Panc1 (cell line): ENCODE measurements at regions not wholly inside any gene's neighbourhood (a gene's known extent, or its start where the extent isn't known, plus 50 kb on each side); places are given as distances from the start of the nearest gene placed in this dataset.

Experiments
- ATAC-seq: fragments of 200-7000 bp; cut with Tn5 transposase; 2 replicates; pipeline ENCODE4 v1.9.1; 2020; ENCODE audit warnings: mild to moderate bottlenecking, moderate library complexity
- BruUV-seq: library from RNA; stranded (reverse); fragments of 400-500 nt; replicated peaks from 2 replicates; lab custom pipeline; 2021; lab: Mats Ljungman, UMichigan
- CTCF ChIA-PET: fragments of 300-600 bp; sonication (Branson Sonifier 250); formaldehyde crosslinking; loops from one replicate; lab custom pipeline; 2022; ENCODE audit warnings: antibody characterized with exemption; lab: Charles Lee
- POLR2A ChIA-PET: fragments of 300-600 bp; sonication (Branson Sonifier 250); formaldehyde crosslinking; loops from one replicate; lab custom pipeline; 2022; ENCODE audit warnings: antibody characterized with exemption; lab: Charles Lee
- DNase-seq: peaks from one replicate; pipeline ENCODE4 v3.0.0-alpha.2; 2010; ENCODE audit warnings: low read depth, low spot score
- H3K27ac ChIP-seq: 2 replicates; pipeline ENCODE4 v1.5.1; 2011; ENCODE audit warnings: mild to moderate bottlenecking, low read length, inconsistent platforms
- H3K27me3 ChIP-seq: fragments of 200-500 bp; sonication (Bioruptor generic); 2 replicates; pipeline ENCODE4 v1.6.0; 2014; ENCODE audit warnings: low read length, inconsistent platforms; ENCODE audit not compliant: control insufficient read depth, insufficient read depth
- H3K36me3 ChIP-seq: fragments of 200-500 bp; sonication (Bioruptor generic); 2 replicates; pipeline ENCODE4 v1.5.1; 2014; ENCODE audit warnings: inconsistent platforms, mild to moderate bottlenecking, low read length, moderate library complexity; ENCODE audit not compliant: control insufficient read depth, insufficient read depth
- H3K4me1 ChIP-seq: 2 replicates; pipeline ENCODE4 v1.5.1; 2011; ENCODE audit warnings: inconsistent platforms, mild to moderate bottlenecking, low read length, moderate library complexity; ENCODE audit not compliant: control insufficient read depth, insufficient read depth
- H3K4me3 ChIP-seq, 2 experiments: 2 replicates each; pipeline ENCODE4 v1.5.1; 2011 to 2012; ENCODE audit warnings: low read depth in 2 of 2, low read length in 2 of 2, mild to moderate bottlenecking in 2 of 2, inconsistent platforms in 1 of 2, moderate library complexity in 1 of 2
- H3K9me3 ChIP-seq: fragments of 200-500 bp; sonication (Bioruptor generic); 2 replicates; pipeline ENCODE4 v1.5.1; 2014; ENCODE audit warnings: low read depth, mild to moderate bottlenecking, inconsistent platforms, low read length, moderate library complexity; ENCODE audit not compliant: control insufficient read depth, insufficient read depth
- POLR2AphosphoS5 ChIP-seq: IDR thresholded peaks from 2 replicates; pipeline ENCODE4 v1.6.1; 2012; ENCODE audit warnings: mild to moderate bottlenecking, low read depth, low read length, moderate library complexity
- REST ChIP-seq, 2 experiments: IDR thresholded peaks; 2 replicates each; pipeline ENCODE4 v1.6.1; 2011 to 2012; ENCODE audit warnings: low read depth in 2 of 2, control low read depth in 1 of 2, low read length in 1 of 2, mild to moderate bottlenecking in 1 of 2, moderate library complexity in 1 of 2; ENCODE audit not compliant: insufficient read depth in 1 of 2
- SIN3A ChIP-seq: IDR thresholded peaks from 2 replicates; pipeline ENCODE4 v1.6.1; 2012; ENCODE audit warnings: low read depth, mild to moderate bottlenecking, low read length, moderate library complexity, borderline replicate concordance; ENCODE audit not compliant: insufficient read depth
- TCF7L2 ChIP-seq: IDR thresholded peaks from 2 replicates; pipeline ENCODE4 v1.6.1; 2011; ENCODE audit warnings: mild to moderate bottlenecking, low read depth, low read length, inconsistent platforms
- in situ Hi-C: cut with HindIII; loops from 2 replicates; pipeline ENCODE4 v1.10.0; 2016; ENCODE audit warnings: low sequenced_read_pairs, low pct_unique_long_range_greater_than_20kb
- intact Hi-C: fragments of 100-400 bp; cut with micrococcal nuclease; formaldehyde crosslinking; loops from one replicate; pipeline ENCODE4 v1.10.0; 2022; ENCODE audit not compliant: unreplicated experiment
- TF ChIP-seq, protein P1 (sequence below): fragments of 450-650 bp; IDR thresholded peaks from 2 replicates; pipeline ENCODE4 v1.5.1; 2017; ENCODE audit warnings: mild to moderate bottlenecking

DNA sequence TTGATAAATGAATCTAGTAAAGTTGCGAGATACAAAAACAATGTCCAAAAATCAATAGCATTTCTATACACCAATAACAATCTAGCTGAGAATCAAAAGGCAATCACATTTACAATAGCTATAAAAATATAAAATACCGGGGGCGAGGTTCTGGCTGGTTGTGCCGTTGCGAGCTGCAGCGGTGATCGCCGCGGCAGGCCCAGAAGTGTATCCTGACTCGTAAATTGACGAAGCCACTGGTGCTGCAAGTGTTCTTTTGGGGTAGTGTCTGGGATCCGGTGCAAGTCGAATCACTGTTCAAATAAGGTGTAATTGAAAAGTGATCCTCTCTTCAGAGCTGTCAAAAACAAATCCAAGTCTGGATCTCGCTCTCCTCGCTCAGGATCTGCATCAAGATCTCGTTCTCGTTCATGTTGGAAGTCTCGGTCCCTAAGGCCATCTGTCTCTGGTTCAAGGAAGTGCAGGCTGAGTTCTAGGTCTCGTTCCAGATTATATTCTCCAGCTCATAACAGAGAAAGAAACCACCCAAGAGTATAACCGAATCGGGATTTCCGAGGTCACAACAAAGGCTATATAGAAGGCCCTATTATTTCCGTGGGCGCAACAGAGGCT is 80.1 kb upstream of the STT3B start:
- no peak for TF ChIP-seq SIN3A
- TF ChIP-seq REST (IDR thresholded peaks at IDR 0.05; ENCODE audit: insufficient read depth in 1 of 2, low read depth in 2 of 2, low read length in 1 of 2) = no peak
- TF ChIP-seq TCF7L2 = no peak
- H3K9me3 ChIP-seq = no peaks in the 10 kb centered on the region
- no TSS peak for BruUV-seq
- H3K36me3 ChIP-seq = no peaks in the 10 kb centered on the region
- H3K4me1 ChIP-seq = no peaks in the 10 kb centered on the region
- H3K4me3 ChIP-seq = no peak overlapping the region
- in situ Hi-C loops (no loop called here), intact Hi-C loops (no loop called here)
- ChIA-PET CTCF (no interaction called here), POLR2A (no interaction called here)
- DNase-seq (no peak), ATAC-seq (no peak)
- no peak overlapping the region for H3K27ac ChIP-seq
- no peaks in the 10 kb centered on the region for H3K27me3 ChIP-seq

GRCh38 chr3:31453430-31453829 is 79.3 kb upstream of the STT3B start:
- H3K9me3 ChIP-seq = no peaks in the 10 kb centered on the region
- intact Hi-C loops = no loop called here

More at GRCh38 chr3:31453430-31453829, 79.3 kb upstream of the STT3B start:
- DNase-seq (no peak), ATAC-seq (no peak)
- no TSS peak for BruUV-seq
- no peaks in the 10 kb centered on the region for H3K27me3 ChIP-seq
- H3K4me1 ChIP-seq = no peaks in the 10 kb centered on the region
- H3K27ac ChIP-seq = no peak overlapping the region
- POLR2A ChIA-PET = no interaction called here
- CTCF ChIA-PET = no interaction called here
- in situ Hi-C loops = no loop called here
- H3K36me3 ChIP-seq = no peaks in the 10 kb centered on the region
- TF ChIP-seq, protein P1, sequence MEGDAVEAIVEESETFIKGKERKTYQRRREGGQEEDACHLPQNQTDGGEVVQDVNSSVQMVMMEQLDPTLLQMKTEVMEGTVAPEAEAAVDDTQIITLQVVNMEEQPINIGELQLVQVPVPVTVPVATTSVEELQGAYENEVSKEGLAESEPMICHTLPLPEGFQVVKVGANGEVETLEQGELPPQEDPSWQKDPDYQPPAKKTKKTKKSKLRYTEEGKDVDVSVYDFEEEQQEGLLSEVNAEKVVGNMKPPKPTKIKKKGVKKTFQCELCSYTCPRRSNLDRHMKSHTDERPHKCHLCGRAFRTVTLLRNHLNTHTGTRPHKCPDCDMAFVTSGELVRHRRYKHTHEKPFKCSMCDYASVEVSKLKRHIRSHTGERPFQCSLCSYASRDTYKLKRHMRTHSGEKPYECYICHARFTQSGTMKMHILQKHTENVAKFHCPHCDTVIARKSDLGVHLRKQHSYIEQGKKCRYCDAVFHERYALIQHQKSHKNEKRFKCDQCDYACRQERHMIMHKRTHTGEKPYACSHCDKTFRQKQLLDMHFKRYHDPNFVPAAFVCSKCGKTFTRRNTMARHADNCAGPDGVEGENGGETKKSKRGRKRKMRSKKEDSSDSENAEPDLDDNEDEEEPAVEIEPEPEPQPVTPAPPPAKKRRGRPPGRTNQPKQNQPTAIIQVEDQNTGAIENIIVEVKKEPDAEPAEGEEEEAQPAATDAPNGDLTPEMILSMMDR = no peak
- no peak for TF ChIP-seq SIN3A
- no peak for TF ChIP-seq TCF7L2
- no peak for TF ChIP-seq REST (IDR thresholded peaks at IDR 0.05; ENCODE audit: insufficient read depth in 1 of 2, low read depth in 2 of 2, low read length in 1 of 2)
- TF ChIP-seq POLR2AphosphoS5 = no peak
- no peak overlapping the region for H3K4me3 ChIP-seq
